ENCODE measurements at regions not wholly inside any gene's neighbourhood (a gene's known extent, or its start where the extent isn't known, plus 50 kb on each side); places are given as distances from the start of the nearest gene placed in this dataset.

GRCh38 chr1:87851490-87851889 lies 522.8 kb downstream of the LMO4 start:
- FAIRE-seq: no peak

GRCh38 chr1:87852410-87853161 lies 523.9 kb downstream of the LMO4 start:
- no peak for DNase-seq (ENCODE audit: insufficient read length, low spot score)
- FAIRE-seq: no peak

More at GRCh38 chr1:87851490-87851889, 522.8 kb downstream of the LMO4 start:
- DNase-seq (ENCODE audit: insufficient read length, low spot score): no peak

GRCh38 chr1:87853576-87854351 lies 525.1 kb downstream of the LMO4 start:
- FAIRE-seq: no peak
- no peak for DNase-seq (ENCODE audit: insufficient read length, low spot score)

DNA sequence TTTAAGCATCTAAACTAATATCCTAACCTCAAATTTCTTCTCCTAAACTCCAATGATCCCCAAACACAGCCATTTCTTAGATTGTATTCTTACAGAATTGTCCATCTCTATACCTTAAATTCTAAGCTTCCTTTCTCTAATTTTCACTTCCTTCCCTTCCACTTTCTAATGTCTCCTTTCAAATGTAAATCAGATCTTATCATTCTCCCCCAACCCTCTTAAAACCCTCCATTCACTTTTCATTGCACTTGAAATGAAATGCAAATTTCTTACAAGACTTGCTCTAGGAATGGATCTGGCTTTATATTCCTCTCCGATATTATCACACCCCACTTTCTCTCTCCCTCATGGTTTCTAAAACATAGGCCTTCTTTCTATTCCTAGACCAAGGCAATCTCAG lies 534.6 kb downstream of the LMO4 start:
- FAIRE-seq (peak; percentile 64), DNase-seq (ENCODE audit: insufficient read length, low spot score) (no peak)

- DNase-seq (ENCODE audit: insufficient read length, low spot score) (no peak), FAIRE-seq (peak; percentile 77)
Observed at GRCh38 chr1:87864676-87865075, 536.0 kb downstream of the LMO4 start.

GRCh38 chr1:87866416-87866815 lies 537.7 kb downstream of the LMO4 start:
- FAIRE-seq (no peak), DNase-seq (ENCODE audit: insufficient read length, low spot score) (no peak)

DNA sequence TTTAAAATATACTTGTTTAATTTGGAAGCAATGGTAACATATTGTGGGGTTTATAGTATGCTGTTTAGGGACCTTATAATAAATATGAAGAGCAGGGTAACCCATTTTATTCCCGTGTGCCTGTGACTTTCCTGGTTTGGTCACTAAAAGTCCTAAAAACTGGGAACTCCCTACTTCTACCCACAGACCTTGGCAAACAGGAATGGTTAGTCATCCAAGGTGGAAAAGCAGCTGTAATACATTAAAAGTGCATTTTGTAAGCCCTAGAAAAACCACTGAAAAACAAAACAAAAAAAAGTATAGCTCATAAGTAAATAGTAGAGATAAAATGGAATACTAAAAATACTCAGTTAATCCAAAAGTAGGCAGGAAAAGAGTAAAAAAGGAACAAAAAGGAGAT lies 538.9 kb downstream of the LMO4 start:
- no peak for FAIRE-seq
- no peak for DNase-seq (ENCODE audit: insufficient read length, low spot score)

DNA sequence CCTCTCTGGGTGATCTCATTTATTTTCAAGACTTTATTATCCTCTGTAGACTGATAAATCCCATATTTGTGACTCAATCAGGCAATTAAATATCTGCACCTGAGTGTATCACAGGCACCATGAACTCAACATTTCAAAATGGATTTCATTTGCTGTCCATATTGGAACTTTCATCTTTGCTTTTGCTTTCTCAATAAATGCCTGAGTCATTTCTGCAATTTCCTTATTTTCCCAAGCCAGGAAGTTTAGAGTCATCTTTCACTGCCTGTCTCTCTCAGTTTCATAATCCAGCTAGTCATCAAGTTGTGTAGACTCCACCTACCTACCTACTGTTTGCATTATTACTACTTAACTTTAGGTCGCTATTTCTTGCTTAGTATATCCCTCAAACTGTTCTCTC lies 540.9 kb downstream of the LMO4 start:
- DNase-seq (ENCODE audit: insufficient read length, low spot score): no peak
- FAIRE-seq: no peak

- no peak for DNase-seq (ENCODE audit: insufficient read length, low spot score)
- FAIRE-seq: peak; percentile 81
Observed at GRCh38 chr1:87872189-87872588, 543.5 kb downstream of the LMO4 start.

DNA sequence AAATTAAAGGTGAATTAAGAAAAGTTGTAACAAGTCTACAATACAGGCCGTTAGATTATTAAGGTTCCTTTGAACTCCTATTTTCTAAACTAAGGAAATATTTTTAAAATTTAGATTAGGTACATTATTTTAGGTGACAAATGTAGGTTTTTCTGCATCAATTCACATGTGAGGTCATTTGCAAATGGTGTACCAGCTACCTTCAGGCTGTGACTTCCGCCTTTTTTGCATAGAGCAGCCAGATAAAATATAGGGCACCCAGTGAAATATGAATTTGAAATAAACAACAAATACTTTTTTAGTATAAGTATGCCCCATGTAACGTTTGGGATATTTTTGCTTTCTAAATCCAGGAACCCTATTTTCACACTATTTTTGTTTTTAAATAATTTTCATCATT lies 544.0 kb downstream of the LMO4 start:
- DNase-seq (ENCODE audit: insufficient read length, low spot score) (no peak), FAIRE-seq (peak; percentile 61)

GRCh38 chr1:87878873-87879272 lies 550.2 kb downstream of the LMO4 start:
- FAIRE-seq (no peak), DNase-seq (ENCODE audit: insufficient read length, low spot score) (no peak)

- FAIRE-seq: peak; percentile 11
Observed at GRCh38 chr1:87880098-87880760, 551.5 kb downstream of the LMO4 start.

GRCh38 chr1:87880764-87881163 lies 552.1 kb downstream of the LMO4 start:
- FAIRE-seq (no peak), DNase-seq (ENCODE audit: insufficient read length, low spot score) (no peak)

More at GRCh38 chr1:87880098-87880760, 551.5 kb downstream of the LMO4 start:
- DNase-seq (ENCODE audit: insufficient read length, low spot score): no peak

- no peak for FAIRE-seq
Observed at GRCh38 chr1:87883906-87884305, 555.2 kb downstream of the LMO4 start.

GRCh38 chr1:87884581-87884980 lies 555.9 kb downstream of the LMO4 start:
- no peak for DNase-seq (ENCODE audit: insufficient read length, low spot score)
- no peak for FAIRE-seq

More at GRCh38 chr1:87883906-87884305, 555.2 kb downstream of the LMO4 start:
- DNase-seq (ENCODE audit: insufficient read length, low spot score): no peak

DNA sequence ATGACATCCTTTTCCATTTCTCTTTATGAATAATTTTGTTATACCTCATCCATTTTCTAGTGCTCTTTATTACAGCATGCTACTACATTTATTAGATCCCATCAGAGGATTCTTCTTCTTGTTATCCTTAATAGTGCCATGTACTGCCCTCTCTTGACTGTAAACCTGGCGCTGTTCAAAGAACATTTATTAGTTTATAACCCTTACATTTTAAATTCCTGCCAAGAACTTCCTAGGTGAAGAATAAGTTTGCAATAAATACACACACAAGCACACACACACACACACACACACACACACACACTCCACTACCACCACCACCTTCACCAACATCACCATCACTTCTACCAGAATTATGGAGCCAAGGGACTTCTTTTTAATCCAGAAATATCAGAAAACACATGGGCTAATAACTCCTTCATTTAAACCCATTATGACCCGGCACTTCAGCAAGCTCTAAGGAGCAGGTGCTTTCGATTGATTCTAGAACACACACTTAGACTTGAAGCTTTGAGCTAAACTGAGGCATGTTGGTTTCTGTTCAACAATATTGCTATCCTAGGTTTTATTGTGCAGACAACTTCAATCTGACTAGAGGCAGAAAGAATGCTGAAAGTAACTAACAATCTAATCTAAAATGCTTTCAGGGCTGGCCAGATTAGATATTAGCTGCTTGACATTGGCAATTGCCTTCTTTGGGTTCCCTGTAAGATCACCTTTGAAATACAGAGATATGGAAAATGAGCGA lies 556.8 kb downstream of the LMO4 start:
- no peak for FAIRE-seq

GRCh38 chr1:87887100-87887499 lies 558.4 kb downstream of the LMO4 start:
- no peak for FAIRE-seq

More for the DNA sequence above, 556.8 kb downstream of the LMO4 start:
- no peak for DNase-seq (ENCODE audit: insufficient read length, low spot score)

GRCh38 chr1:87888446-87888845 lies 559.8 kb downstream of the LMO4 start:
- FAIRE-seq (no peak), DNase-seq (ENCODE audit: insufficient read length, low spot score) (no peak)

More at GRCh38 chr1:87887100-87887499, 558.4 kb downstream of the LMO4 start:
- no peak for DNase-seq (ENCODE audit: insufficient read length, low spot score)

GRCh38 chr1:87894062-87894461 lies 565.4 kb downstream of the LMO4 start:
- FAIRE-seq (no peak), DNase-seq (ENCODE audit: insufficient read length, low spot score) (no peak)

DNA sequence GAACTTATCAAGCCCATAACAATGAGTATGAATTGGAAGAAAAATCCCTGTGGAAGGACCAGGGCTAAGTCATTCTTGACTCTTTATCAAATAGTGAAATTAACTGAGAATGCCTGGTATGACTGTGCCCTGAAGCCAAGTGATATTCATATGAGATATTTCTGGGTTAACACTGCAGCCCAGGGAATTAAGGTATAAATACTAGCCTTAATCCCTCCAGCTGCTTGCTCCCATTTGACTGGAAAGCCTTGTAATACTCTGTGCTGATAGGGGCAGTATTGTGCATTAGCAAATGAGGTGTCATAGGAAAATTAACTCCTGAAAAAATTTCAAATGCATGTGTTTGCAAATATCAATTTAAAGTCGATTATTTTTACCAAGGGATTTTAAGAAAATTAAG lies 568.8 kb downstream of the LMO4 start:
- FAIRE-seq: no peak

DNA sequence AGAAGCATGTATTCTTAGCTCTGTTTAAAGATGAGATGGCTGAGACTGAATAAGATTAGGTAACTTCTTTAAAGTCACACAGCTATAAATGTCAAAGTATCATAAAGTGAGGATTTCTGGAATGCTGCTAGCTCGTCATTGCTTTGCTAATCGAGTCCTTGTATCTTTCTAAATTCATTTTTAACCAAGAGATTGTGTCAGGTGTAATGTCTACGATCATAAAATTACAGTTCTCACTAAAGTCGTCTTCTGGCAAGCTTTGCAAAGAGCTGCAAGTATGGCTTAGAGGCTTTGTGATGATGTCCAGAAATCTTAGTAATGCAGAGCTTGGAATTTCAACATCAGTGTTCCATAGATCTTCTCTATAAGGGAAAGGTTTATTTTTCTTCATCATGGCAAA lies 569.8 kb downstream of the LMO4 start:
- DNase-seq (ENCODE audit: insufficient read length, low spot score): no peak
- FAIRE-seq: no peak

More for the DNA sequence above, 568.8 kb downstream of the LMO4 start:
- no peak for DNase-seq (ENCODE audit: insufficient read length, low spot score)

Data from GM19239 (cell line).